HG03135 (cell line): ENCODE measurements at regions not wholly inside any gene's neighbourhood (a gene's known extent, or its start where the extent isn't known, plus 50 kb on each side); places are given as distances from the start of the nearest gene placed in this dataset.

ENCODE experiments used
- ATAC-seq: cut with Tn5 transposase; IDR thresholded peaks from one replicate; pipeline ENCODE4 v1.9.1; 2021; ENCODE audit warnings: mild to moderate bottlenecking, moderate library complexity; ENCODE audit not compliant: unreplicated experiment

DNA sequence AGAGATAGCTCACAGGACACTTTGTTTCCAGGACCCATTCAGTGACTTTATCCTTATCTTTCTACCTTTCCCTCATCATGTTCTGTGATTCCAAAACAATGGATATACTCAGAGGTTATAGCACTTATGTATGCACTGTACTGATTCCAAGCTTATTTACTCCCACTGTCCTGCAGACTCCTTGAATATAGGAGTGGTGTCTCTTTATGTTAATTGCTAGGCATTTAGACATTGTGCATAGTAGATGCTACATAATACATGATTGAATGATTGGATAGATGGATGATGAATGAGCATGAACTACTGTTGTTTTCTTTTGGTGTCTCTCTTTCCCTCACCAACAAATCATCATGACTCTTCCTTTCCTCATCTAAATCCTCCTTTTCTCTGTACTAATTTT is 279.1 kb upstream of the RAG2 start:
- no peak for ATAC-seq

DNA sequence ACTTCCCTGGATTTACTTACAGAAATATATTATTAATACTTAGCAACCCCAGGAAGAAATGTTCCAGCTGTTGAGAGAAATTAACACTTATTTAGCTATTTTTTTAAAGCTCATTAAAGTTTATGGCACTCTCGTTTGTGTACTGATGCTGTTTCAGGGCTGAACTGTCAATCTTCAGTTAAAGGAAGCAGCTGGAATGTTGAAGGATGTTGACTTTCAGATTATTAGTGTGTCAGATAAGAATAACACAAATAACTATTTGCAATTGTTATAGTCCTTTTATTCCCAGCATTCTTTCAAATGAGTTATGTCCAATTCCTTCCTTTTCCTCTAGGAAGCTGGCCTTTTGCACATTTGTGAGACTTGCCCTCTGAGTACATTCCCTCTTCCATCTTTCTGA is 278.2 kb upstream of the RAG2 start:
- ATAC-seq = no peak

DNA sequence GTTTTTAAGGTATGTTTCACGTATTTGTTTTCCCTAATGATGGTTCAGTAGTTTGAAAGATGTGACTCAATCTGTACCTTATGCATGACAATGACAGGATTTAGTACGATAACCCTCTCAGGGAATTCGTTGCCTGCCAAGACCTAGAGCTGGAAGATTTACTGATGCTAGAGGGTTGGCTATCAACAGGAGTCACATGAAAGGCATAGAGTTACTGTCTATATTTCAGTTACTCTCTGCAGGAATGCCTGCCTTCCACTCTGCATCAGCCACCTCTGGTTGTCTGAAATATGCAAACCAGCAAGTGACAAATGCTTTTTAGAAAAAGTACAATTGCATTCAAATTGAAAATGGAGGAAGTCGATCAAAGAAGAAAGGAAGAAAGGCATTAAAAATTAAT is 276.3 kb upstream of the RAG2 start:
- no peak for ATAC-seq

DNA sequence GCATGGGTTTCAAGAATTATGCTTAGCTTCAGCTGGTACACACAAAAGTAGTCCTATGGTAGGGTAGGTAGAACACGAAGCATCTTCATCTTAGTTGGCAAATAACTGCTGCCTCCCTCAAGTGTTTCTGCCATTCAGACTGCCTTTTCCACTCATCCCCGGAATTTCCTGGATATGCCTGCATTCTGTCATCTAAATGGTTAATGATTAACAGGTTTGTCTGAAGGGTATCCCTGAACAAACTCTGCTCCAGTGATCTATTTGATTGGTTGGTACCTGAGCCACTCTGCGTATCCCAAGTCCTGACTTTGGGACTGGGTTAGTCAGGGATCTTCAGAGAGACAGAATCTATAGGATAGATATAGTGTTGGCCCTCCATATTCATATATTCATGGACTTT is 272.3 kb upstream of the RAG2 start:
- ATAC-seq = no peak

DNA sequence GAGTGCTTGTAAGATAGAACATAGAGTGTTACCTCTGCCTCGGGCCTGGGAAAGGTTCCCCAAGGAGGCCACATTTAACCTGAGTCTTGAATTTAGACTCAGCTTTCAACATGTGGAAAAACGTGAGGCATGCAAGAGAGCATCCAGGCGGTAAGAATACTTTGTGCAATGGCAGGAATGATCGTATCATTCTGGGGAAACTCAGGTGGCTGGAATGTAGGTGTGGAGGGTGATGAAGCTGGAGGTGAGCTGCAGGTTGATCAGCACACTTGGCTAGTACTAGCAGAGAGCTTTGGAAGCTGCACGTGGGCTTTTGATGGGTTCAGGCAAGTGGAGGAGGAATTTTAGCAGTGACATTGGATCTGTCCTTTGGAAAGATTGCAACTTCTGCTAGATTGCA is 270.3 kb upstream of the RAG2 start:
- no peak for ATAC-seq

DNA sequence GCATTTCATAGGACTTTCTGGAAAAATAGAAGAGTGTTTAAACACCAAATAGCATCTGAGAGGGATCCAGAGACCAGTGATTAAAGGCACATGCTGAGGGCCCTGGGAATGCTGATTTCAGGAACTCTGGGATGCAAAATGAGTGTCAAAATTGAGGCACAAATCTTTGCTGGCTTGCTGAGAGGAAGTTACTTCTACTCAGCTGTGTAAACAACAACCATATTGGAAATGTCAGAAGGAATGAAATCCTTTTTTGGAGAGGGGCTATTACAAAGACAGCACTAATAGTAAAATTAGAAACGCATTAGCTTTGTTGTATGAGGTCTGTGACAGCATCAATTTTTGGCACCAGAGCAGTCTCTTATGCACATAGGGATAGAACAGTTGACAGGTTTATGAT is 267.8 kb upstream of the RAG2 start:
- ATAC-seq = no peak

DNA sequence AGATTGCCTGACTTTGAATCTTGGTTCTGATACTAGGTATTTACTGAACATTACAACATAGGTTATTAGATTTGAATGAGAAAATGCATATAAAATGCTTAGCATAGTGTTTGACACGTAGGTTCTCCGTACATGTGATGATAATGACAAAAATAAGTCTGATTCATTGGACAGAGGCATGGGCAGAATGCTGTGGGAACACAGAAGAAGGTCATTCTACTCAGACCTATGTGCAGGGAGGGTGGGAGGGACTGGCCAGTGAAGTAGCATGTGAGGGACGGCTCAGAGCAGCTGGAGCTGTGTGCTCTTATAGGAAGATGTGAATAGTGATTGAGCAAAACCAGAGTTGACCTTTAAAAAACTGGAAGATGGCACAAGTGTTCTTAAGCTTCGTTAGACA is 256.8 kb upstream of the RAG2 start:
- ATAC-seq = no peak

DNA sequence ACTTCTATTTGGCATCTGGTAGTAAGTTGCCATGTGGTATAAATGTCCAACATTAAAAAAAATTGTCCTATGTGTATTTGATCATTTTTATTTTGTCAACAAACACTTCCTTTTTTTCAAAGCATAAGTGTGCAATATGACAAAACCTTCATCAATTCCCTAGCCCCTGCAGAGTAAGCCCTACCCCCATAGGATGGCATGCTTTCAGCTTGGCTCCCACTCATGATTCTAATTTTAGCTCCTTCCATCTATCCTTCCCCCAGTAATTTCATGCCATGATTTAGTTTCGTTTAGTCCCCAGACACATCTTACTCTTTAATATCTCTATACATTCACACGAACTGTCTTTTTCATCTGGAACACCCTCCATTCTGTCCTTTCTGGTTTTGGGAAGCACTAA is 250.6 kb upstream of the RAG2 start:
- ATAC-seq = no peak

DNA sequence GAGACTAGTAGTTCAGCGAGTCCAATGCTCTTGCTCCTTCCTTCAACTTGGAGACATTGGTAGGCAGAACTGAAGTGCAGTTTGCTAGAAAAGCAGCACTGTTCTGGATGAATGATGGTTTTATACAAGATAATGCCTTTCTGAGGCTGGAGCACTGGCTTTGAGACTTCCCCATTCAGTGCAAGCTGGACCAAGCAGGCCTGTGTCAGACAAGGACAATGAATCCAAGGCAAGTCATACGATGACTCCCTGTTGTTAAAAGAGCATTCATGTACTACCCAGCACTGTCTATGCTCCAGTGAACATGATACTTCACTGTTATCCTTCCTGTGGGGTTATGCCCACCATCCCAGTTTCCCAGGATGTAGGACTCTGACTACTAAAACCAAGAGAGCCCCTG is 242.3 kb upstream of the RAG2 start:
- no peak for ATAC-seq

DNA sequence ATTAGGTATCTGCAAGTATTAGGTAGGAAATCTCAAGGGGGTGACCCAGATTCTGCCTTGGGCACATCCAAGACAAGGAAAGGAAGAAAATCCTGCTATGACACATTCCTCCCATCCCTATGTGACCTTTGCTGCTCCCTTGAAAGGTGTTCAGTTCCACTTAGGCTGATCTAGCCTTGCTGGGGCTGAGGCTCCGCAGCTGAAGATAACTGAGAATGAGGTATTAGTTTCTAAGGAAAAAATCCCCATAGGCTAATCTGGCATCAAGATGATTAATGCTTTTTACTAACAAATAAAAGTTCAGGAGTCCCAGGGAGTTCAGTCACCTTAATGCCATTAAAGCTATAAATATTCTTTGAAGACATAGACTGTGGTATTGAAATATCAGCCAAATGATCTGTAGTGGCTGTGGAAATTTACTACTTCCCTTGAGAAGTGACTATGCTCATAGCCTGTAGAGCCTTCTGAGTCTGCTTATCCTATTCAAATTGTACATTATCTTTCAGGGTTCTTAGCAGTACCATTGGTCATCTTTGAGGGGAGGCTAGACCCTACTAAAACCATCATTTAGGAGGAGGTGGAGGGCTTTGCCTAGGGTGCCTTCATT is 239.9 kb upstream of the RAG2 start:
- no peak for ATAC-seq

DNA sequence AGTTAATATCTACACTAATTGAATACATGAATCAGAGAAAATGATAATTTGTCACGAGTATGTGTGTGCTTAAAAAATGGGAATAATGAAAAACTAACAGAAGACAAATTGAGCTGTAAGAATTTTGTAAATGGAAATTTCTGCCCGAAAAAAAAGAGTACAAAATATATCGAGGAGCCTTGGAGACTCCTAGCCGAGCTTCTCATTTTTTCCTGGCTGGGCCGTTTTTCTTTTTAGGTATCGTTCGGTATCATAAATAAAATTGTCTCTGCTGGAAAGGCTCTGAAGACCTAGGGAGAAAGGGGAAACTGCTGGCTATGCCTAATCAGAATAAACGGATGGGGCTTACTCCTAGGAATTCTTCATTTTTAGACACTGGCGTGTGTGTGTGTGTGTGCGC is 227.2 kb upstream of the RAG2 start:
- ATAC-seq = no peak

DNA sequence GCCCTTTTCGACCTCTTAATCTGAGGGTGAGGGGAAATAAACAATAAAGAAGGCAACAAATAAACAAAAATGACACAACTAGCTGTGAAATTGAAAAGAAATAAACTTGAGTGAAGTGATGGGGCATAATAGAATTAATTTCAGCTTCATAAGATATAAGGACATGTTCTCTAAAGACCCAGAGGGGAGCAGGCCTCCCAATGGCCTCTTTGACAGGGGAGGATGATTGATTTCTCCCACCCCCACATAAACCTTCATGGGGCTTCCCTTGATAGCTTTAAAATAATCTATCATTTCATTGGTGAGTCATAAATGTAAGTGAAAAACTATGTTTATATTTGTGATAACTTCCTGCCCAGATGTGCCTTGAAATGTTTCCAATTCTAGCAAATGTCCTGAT is 226.3 kb upstream of the RAG2 start:
- ATAC-seq = no peak

DNA sequence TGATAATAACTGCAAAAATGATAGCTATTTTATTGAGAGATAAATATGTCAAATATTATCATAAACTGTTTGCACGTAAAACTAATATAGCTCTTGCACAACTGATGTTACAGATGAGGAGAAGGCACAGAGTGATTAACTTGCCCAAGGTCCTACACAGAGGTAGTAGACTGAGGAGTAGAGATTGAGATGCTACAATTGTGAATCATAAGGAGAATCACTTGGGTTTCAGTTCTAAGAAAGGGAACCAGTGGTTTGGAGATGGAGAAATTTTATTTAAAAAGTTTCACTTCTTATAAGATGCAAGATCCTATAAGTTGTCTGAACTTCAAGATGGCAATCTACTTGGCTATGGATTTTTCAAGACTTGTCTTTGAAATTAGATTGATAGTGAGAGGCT is 224.8 kb upstream of the RAG2 start:
- ATAC-seq = no peak

DNA sequence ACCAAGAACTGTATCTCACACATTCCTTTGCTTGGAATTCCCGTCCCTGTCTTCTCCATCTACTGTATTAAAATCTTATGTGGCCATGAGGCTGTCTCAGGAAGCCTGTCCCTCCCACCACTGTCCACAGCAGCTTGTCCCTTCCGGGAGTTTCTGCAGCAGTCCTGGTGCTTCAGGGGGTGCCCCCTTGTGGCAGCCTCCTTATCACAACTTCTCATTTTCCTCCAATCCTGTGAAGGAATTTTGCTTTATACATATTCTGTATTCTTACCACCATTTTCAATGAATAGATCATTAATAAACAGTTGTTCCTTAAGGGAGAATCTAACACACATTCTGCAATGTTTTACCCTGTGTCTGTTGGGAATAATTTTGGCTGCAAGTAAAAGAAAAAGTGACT is 220.4 kb upstream of the RAG2 start:
- no peak for ATAC-seq

DNA sequence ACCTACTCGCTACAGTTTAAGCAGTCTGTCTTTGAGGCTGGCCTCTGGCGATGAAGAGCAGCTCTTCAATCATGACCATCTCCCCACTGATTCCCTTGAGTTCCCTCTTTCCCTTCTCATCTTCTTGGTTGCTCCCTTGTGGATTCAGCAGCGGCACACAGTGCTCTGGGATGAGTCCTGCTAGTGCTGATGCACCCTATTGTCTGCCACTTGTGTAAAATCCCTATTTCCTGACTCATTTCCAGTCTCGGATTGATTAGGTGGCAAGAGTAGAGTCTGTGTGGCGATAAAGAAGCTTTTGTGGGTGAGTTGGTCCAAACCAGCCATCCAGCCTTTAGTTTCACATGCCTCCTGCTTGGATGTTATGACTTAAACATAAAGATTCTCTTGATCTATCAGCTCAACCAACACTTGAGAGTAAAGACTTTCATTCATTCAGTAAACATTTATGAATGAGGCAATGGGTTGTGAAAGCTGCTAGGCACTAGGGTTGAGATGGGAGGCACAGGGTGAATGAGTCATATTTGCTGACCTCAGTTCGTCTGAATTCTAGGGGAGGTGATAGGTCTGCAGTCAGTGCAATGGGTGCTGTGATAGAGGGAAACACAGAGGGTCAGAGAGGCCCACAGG is 219.4 kb upstream of the RAG2 start:
- no peak for ATAC-seq

DNA sequence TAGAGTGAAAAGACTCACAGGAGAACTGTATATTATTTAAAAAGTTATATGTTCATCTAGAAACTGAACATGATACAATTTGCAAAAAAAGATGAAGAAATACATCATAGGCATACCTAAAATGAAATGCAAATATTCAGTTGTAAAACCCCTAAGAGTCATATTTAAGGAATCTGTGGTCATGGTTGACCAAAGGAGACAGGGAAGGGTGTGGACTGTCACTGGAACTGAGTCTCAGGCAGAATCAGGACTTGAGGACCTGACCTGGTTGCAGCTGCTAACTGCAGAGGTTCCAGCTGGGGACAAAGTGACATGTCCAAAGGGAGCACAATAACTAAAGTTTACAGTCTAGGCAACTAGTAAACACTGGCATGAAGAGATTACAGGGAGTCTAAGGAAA is 211.3 kb upstream of the RAG2 start:
- no peak for ATAC-seq

DNA sequence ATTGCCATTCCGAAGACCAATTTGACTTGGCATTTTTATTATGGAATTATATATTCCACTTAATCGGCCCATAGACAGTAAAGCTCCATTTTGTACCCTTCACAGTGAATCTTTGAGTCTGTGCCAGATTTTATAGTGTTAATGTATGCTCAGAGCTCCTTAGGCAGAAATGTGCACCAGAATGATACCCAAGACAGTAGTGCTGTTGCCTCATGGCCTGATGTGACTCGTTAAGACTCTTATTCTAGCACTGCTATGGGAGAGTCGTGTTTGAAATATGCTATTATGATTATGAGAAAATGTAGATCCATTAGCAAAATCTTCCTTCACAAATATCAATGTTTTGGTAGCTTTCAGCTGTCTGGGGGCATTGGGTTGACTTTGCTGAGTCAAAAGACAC is 209.8 kb upstream of the RAG2 start:
- no peak for ATAC-seq

DNA sequence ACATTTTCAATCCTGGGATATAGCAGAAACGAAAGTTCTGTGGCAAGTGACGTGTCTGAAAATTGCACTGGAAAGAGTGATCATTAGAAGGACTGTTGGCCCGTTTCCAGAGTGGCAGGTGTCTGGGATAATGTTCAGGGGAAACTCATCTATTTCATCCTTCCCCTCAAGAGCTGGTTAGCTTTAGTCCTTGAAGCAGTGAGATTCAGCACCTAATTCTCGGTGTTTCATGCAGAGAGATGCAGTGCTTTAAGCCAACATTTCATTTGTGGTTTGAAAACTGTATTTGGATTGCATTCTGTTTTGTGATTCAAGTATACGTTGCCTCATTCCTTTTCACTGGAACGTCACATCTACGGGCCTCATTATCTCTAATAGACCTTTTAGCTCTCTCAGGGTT is 205.0 kb upstream of the RAG2 start:
- ATAC-seq = no peak

DNA sequence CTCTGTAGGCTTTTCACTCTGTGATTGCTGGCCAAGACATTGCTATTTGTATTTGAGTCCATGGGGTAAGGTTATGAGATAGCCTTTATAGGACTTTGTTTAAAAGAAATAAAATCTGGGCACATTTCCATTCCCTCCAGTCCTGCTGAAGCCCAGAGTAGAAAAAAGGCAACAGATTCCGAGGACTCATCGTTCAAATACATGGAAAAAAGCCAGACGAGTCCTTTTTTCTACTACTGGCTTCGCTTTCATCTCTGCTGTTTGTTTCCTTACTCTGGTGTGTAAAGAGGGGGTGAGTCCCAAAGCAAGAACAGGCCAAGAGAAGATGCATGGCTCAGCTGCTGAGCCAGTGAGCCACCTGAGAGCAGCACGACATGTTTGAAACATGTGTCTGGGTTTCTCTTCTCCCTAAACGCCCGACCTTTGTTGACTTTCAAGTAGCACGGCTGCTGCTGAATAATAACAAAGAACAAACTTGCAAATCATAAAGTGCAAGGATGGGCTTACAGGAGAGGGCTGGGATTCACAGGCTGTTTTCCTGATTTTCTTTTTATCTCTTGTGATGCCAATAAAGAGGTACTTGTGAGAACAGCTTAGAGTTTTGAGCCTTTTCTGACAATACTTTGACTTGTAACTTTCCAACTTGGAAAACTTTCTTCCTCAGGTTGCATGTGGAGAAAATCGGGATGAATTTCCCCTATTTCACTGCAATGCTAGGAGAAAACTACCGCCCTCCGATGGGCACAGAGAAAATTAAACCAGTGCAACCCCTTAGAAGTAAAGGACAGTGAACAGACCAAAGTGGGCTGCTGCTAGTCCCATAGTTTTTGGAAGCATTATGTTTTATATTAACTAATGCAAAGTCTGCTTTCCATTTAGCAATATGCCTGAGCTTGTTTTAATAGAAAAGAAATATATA is 195.2 kb upstream of the RAG2 start:
- no peak for ATAC-seq

DNA sequence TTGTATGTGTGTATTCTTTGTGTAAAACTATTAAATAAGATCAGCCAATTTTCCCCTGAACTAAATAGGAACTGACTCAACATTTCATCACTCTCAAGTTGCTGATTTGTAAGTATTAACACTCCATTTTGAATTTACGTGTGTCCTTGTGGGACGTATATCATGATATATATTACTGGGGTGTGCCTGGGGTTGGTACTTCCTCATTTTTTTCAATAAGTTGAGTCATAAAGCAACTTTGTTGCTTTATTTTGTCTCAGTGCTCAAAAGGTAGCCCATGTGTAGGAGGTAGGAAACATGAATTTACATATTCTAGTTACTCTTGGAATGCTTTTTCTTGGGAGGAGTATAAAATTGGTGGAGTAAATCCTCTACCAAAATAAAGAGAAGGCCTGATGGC is 193.9 kb upstream of the RAG2 start:
- ATAC-seq = no peak

DNA sequence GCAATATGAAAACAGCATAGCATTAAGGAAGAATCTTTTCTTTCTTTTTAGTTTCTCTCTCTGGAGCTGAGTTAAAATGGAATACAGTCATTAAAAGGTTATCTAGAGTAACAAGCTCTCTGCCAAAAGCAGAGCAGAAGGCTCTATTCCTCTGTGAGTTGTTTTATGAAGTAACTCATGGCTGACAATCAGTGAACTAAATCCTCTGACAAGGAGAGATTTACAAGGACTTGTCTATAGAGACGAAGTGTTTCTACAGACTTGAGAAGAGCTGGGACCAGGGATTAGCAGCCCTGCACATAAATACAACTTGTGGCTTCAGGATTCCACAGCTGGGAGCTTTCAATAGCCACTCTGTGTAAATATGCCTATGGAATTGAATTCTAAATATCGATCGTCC is 192.5 kb upstream of the RAG2 start:
- ATAC-seq = no peak

DNA sequence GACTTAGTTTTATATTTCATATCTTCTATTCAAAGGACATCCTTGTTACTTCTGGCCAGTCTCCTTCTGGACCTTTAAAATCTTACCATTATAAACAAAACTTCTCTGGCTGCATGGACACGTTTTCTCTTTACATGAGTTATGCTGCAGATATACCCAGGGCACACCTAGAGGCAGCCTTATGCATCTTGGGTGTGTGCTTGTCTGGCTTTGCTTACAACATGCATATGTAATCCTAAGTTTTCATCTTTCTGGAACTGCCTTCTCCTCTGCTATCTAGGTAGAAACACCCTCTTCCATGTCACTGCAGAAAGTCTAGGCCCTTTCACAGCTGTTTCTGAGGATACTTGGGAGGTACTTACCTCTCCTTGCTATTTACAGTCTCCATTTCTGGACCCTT is 185.8 kb upstream of the RAG2 start:
- ATAC-seq = no peak
